HL-60 (cell line): ENCODE measurements at regions not wholly inside any gene's neighbourhood (a gene's known extent, or its start where the extent isn't known, plus 50 kb on each side); places are given as distances from the start of the nearest gene placed in this dataset.

Source experiments
- DNase-seq, 2 experiments: peaks; one replicate each; pipeline ENCODE4 v3.0.0-alpha.2; 2010 to 2020; ENCODE audit warnings: low read depth in 1 of 2, low spot score in 1 of 2
- H3K27ac ChIP-seq: fragments of 250-450 bp; sonication (Bioruptor Pico); replicated peaks from 2 replicates; pipeline ENCODE4 v1.5.1; 2020; ENCODE audit warnings: mild to moderate bottlenecking, moderate library complexity
- H3K27me3 ChIP-seq: fragments of 250-450 bp; sonication (Bioruptor Pico); 2 replicates; pipeline ENCODE4 v1.5.1; 2021; ENCODE audit warnings: mild to moderate bottlenecking, moderate library complexity; ENCODE audit not compliant: insufficient read depth, poor library complexity, severe bottlenecking
- H3K4me3 ChIP-seq: replicated peaks from 2 replicates; pipeline ENCODE4 v1.5.1; 2011; ENCODE audit warnings: mild to moderate bottlenecking, control low read depth, low read length; ENCODE audit not compliant: insufficient read depth
- CTCF ChIP-seq: IDR thresholded peaks from one replicate; pipeline ENCODE4 v1.5.1; 2011; ENCODE audit warnings: low read length, control low read depth, inconsistent platforms; ENCODE audit not compliant: insufficient read depth
- GABPA ChIP-seq: IDR thresholded peaks from 2 replicates; pipeline ENCODE4 v1.6.1; 2012; ENCODE audit warnings: low read depth
- POLR2AphosphoS5 ChIP-seq: IDR thresholded peaks from 2 replicates; pipeline ENCODE4 v1.6.1; 2012; ENCODE audit warnings: low read depth
- SPI1 ChIP-seq: IDR thresholded peaks from 2 replicates; pipeline ENCODE4 v1.6.1; 2012; ENCODE audit warnings: low read depth, mild to moderate bottlenecking, borderline replicate concordance
- TF ChIP-seq, protein P1 (sequence below): IDR thresholded peaks from 2 replicates; pipeline ENCODE4 v1.6.1; 2012; ENCODE audit warnings: low read depth; ENCODE audit not compliant: insufficient replicate concordance

- Histone ChIP-seq H3K4me3 (no peak overlapping the region), H3K27me3 (no peaks in the 10 kb centered on the region), H3K27ac (no peak overlapping the region)
- DNase-seq, result no peak
- TF ChIP-seq CTCF (no peak), GABPA (no peak), POLR2AphosphoS5 (no peak)
Observed at GRCh38 chr10:78272329-78272728, 238.7 kb downstream of the RPS24 start.

GRCh38 chr10:78274491-78274890 is 240.8 kb downstream of the RPS24 start:
- Histone ChIP-seq H3K4me3 (no peak overlapping the region), H3K27ac (no peak overlapping the region), H3K27me3 (no peaks in the 10 kb centered on the region)
- DNase-seq, result no peak
- TF ChIP-seq, protein P1, sequence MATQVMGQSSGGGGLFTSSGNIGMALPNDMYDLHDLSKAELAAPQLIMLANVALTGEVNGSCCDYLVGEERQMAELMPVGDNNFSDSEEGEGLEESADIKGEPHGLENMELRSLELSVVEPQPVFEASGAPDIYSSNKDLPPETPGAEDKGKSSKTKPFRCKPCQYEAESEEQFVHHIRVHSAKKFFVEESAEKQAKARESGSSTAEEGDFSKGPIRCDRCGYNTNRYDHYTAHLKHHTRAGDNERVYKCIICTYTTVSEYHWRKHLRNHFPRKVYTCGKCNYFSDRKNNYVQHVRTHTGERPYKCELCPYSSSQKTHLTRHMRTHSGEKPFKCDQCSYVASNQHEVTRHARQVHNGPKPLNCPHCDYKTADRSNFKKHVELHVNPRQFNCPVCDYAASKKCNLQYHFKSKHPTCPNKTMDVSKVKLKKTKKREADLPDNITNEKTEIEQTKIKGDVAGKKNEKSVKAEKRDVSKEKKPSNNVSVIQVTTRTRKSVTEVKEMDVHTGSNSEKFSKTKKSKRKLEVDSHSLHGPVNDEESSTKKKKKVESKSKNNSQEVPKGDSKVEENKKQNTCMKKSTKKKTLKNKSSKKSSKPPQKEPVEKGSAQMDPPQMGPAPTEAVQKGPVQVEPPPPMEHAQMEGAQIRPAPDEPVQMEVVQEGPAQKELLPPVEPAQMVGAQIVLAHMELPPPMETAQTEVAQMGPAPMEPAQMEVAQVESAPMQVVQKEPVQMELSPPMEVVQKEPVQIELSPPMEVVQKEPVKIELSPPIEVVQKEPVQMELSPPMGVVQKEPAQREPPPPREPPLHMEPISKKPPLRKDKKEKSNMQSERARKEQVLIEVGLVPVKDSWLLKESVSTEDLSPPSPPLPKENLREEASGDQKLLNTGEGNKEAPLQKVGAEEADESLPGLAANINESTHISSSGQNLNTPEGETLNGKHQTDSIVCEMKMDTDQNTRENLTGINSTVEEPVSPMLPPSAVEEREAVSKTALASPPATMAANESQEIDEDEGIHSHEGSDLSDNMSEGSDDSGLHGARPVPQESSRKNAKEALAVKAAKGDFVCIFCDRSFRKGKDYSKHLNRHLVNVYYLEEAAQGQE, result no peak
- no peak for TF ChIP-seq SPI1

GRCh38 chr10:78276139-78276538 is 242.5 kb downstream of the RPS24 start:
- Histone ChIP-seq H3K4me3 (no peak overlapping the region), H3K27me3 (no peaks in the 10 kb centered on the region), H3K27ac (no peak overlapping the region)
- no peak for TF ChIP-seq POLR2AphosphoS5
- TF ChIP-seq, protein P1, result no peak
- no peak for TF ChIP-seq SPI1
- no peak for TF ChIP-seq CTCF
- TF ChIP-seq GABPA, result no peak
- no peak for DNase-seq

DNA sequence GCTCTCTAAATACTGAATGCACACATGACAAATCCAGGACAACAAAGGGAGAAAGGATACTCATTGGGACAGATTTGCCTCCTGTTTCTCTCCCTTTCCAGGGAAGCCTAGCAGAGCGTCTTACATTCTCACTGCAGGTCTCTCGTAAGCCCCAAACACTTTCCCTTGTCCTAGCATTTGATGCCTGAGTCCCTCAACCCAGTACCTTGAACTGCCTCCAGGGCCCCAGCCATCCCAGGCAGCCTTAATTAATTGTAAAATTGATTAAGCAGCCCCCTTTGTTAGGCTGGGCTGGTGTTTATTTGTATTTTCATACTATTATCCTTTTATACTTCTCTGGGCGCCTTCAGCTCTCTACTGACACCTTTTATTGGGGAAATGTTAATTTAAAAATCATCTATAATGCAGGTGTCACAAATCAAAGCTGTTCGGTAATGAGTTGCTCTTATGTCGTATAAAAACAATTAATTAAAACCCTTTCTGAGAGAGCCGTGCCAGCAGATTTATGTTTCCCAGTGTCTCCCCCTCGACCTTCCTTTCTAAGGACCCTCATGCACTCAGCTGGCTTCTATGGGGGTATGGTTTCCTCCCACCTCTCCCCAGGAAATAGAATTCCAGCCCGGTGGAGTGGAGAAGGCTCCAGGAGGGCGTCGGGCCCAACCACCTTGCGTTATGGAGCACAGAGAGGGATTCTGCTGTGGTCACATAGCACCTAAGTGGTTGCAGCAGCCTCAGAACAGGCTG is 243.8 kb downstream of the RPS24 start:
- Histone ChIP-seq H3K4me3 (no peak overlapping the region), H3K27ac (no peak overlapping the region), H3K27me3 (no peaks in the 10 kb centered on the region)
- no peak for DNase-seq
- TF ChIP-seq SPI1 (no peak), GABPA (no peak), POLR2AphosphoS5 (no peak), CTCF (no peak)
